ENCODE measurements at regions not wholly inside any gene's neighbourhood (a gene's known extent, or its start where the extent isn't known, plus 50 kb on each side); places are given as distances from the start of the nearest gene placed in this dataset.

GRCh38 chr12:126668538-126668937 is 1598.4 kb upstream of the TMEM132C start:
- no peak for DNase-seq

GRCh38 chr12:126668961-126669360 is 1598.0 kb upstream of the TMEM132C start:
- no peak for DNase-seq

- no peak for DNase-seq
Observed at GRCh38 chr12:126676434-126676833, 1590.5 kb upstream of the TMEM132C start.

- DNase-seq = no peak
Observed at GRCh38 chr12:126681676-126682075, 1585.3 kb upstream of the TMEM132C start.

- no peak for DNase-seq
Observed at GRCh38 chr12:126684703-126685102, 1582.3 kb upstream of the TMEM132C start.

- no peak for DNase-seq
Observed at GRCh38 chr12:126685636-126686035, 1581.3 kb upstream of the TMEM132C start.

GRCh38 chr12:126688556-126688955 is 1578.4 kb upstream of the TMEM132C start:
- no peak for DNase-seq

- no peak for DNase-seq
Observed at GRCh38 chr12:126700096-126700495, 1566.9 kb upstream of the TMEM132C start.

GRCh38 chr12:126704609-126705008 is 1562.4 kb upstream of the TMEM132C start:
- DNase-seq = no peak

- no peak for DNase-seq
Observed at GRCh38 chr12:126706300-126706699, 1560.7 kb upstream of the TMEM132C start.

GRCh38 chr12:126708492-126708896 is 1558.5 kb upstream of the TMEM132C start:
- DNase-seq = no peak

- DNase-seq = no peak
Observed at GRCh38 chr12:126718365-126718764, 1548.6 kb upstream of the TMEM132C start.

- no peak for DNase-seq
Observed at GRCh38 chr12:126719912-126720705, 1546.9 kb upstream of the TMEM132C start.

- DNase-seq = no peak
Observed at GRCh38 chr12:126726481-126727217, 1540.3 kb upstream of the TMEM132C start.

GRCh38 chr12:126727218-126728075 is 1539.5 kb upstream of the TMEM132C start:
- DNase-seq = no peak

GRCh38 chr12:126734296-126734695 is 1532.7 kb upstream of the TMEM132C start:
- no peak for DNase-seq

GRCh38 chr12:126734710-126735109 is 1532.3 kb upstream of the TMEM132C start:
- DNase-seq = no peak

- DNase-seq = no peak
Observed at GRCh38 chr12:126741536-126742240, 1525.3 kb upstream of the TMEM132C start.

GRCh38 chr12:126742241-126742641 is 1524.7 kb upstream of the TMEM132C start:
- no peak for DNase-seq

GRCh38 chr12:126747530-126748149 is 1519.3 kb upstream of the TMEM132C start:
- peak; percentile 26 to 30 for DNase-seq

- no peak for DNase-seq
Observed at GRCh38 chr12:126752021-126752420, 1514.9 kb upstream of the TMEM132C start.

- DNase-seq = no peak
Observed at GRCh38 chr12:126757326-126757725, 1509.6 kb upstream of the TMEM132C start.

Measured in activated CD4-positive, alpha-beta T cell treated with anti-CD3 and anti-CD28 coated beads, Interleukin-2, amount 50 U/mL, for 4 hours (primary cell).